HG02642 (cell line): ENCODE measurements at regions not wholly inside any gene's neighbourhood (a gene's known extent, or its start where the extent isn't known, plus 50 kb on each side); places are given as distances from the start of the nearest gene placed in this dataset.

Source experiments
- ATAC-seq: cut with Tn5 transposase; IDR thresholded peaks from one replicate; pipeline ENCODE4 v1.9.1; 2021; ENCODE audit warnings: mild to moderate bottlenecking; ENCODE audit not compliant: unreplicated experiment, poor library complexity

GRCh38 chr2:128812183-128812940 lies 493.7 kb upstream of the HS6ST1 start:
- no peak for ATAC-seq

DNA sequence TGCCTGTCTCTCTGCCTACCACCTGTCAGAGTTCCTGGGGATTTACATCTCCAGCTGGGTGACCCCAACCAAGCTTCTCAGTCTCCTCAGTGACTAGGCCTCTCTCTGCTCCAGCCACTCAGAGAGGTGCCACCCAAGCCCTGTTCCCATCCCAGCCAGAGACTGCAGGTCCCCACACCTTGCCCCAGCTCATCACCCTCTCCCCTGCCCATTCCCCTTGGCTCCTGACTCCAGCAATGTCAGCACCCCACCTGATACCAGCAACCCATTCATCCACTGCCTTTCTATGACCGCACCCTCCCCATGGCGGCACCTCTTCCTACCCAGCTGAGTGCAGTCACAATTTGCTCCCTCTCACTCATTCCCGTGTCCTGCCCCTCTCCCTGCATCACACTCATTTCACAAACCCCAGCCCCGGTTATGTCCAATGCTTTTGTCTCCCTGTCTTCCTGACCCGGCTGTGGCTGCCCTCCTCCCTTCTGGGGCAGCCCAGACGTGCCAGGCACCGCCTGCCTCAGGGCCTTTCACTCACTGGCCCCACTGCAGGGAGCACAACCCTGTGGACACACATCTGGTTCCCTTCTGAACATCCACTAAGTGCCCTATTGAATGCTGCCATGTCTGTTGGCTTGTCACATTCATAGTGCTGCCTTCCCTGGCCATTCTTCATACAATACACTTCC lies 494.8 kb upstream of the HS6ST1 start:
- no peak for ATAC-seq

GRCh38 chr2:128815248-128815647 lies 496.6 kb upstream of the HS6ST1 start:
- ATAC-seq = no peak

DNA sequence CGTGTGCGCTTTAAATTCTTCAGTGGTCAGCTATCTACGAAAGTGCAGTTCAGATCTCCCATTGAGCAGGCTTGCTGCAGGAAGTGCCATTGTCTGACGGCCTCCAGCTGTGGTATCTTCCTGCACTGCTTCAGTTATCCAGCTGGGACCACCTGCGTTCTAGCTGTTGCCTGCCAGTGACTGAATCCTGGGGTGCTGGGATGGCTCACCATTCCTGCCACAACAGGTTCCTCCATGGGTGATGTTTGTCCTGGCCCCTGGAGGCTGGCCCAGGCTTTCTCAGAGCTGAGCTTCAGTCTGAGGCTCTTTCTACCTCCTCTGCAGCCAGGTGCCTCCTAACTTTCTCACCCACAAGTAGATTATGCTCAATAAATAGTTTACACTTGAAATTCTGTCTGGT lies 498.5 kb upstream of the HS6ST1 start:
- ATAC-seq = no peak

DNA sequence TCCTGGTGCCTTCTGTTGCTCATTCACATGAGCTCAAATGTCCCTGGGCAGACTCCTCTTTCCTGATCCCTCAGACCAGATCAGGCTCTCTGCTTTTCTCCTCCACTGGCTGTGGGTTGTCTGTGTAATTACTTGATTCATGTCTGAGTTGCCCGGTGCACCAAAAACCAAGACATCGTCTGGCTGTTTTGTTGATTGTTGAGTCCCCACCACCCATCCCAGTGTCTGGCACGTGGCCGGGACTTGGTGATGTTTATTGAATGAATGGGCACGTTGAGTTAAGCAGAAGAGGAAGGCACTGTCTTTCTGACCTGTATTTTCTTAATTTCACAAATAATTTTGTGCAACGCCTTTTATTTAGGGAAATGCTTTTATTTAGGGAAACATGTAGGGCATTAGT lies 499.1 kb upstream of the HS6ST1 start:
- no peak for ATAC-seq

GRCh38 chr2:128818248-128818647 lies 499.6 kb upstream of the HS6ST1 start:
- no peak for ATAC-seq

- no peak for ATAC-seq
Observed at GRCh38 chr2:128818704-128819491, 500.2 kb upstream of the HS6ST1 start.

DNA sequence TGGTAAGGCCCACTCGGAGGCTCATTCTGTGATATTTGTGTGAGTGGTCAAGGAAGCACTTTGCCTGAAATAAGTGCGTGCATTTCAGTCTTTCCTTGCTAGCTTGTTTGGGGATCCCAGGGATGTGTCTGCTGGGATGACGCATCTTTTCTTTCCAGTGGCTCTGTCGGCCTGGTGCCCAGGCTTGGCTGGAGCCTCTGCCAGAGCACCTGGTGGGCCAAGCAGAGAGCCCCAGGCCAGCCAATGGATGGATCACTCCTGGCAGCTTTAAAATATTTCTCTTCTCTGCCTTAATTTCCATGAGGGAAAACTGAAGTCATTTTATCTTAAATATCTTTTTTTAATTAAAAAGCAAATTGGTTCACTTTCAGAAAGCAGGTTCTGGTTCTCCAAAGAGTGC lies 501.8 kb upstream of the HS6ST1 start:
- no peak for ATAC-seq

GRCh38 chr2:128821010-128821409 lies 502.3 kb upstream of the HS6ST1 start:
- no peak for ATAC-seq

- no peak for ATAC-seq
Observed at GRCh38 chr2:128832946-128833663, 514.4 kb upstream of the HS6ST1 start.

- ATAC-seq = no peak
Observed at GRCh38 chr2:128833664-128834027, 515.0 kb upstream of the HS6ST1 start.

DNA sequence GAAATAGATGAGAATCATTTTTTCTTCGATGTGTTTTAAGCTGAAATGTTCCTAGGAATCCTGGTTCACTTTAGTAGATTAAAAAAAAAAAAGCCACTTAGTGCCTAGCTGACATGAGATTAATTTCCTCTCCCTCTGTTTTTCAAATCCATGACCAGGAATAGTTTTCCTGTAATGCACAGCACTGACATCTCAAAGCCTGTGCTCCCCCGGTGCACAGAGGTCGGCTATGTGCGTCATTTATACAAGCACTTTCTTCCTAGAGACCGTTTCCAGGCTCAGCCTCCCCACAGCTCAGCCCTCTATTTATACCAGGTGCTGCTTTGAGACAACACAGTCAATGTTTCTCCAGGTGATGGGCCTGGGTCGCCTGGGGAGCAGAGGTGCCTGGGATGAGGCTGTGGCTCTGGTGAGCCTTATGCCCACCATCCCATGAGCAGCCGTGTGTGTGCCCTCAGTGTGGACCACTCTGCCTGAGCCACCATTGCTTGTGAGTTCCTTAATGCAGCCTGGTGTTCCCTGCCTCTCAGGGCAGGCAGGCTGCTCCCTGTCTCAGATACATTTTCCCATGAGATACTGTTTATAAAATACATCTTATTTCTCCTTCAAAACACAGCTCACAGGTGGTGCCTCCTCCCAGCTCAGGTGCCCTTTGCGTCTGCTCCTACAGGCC lies 515.7 kb upstream of the HS6ST1 start:
- ATAC-seq = no peak

DNA sequence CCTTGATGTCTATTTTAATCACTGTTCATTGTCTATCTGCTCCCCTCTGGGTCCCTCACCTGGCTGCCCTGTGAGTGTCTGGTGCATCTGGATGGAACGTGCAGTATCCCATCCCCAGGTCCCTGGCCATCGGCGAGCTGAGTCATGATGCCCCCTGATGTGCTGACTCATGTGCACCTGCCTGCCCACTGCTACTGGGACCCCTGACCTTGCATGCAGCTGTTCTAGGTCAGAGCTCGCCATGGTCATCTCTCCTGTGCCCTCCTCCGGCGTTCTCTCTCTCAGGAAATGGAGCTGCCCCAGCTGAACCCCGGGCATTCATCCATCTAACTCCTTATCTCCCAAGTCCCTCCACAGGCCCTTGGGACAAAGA lies 516.2 kb upstream of the HS6ST1 start:
- ATAC-seq = no peak

GRCh38 chr2:128835342-128835855 lies 516.7 kb upstream of the HS6ST1 start:
- ATAC-seq = no peak

DNA sequence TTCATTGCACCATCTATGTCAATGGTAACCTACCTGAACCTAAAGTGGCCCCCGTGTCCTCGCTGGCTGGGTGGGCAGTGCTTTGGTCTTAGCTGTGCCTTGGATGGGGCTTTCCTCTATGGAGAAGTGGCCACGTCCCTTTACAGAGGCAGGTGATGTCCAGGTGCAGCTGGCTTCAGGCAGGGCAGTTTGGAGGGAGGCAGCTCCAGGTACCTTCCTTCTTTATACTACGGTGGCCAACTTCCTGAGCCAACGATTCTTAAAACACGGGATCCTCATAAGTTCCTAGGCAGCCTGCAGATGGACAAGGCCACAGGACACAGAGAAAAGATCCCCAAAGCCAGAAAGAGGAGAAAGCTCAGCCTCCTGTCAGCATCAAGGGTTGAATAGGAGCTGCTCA lies 517.3 kb upstream of the HS6ST1 start:
- no peak for ATAC-seq

- ATAC-seq = no peak
Observed at GRCh38 chr2:128836559-128837100, 518.0 kb upstream of the HS6ST1 start.

GRCh38 chr2:128838244-128838643 lies 519.6 kb upstream of the HS6ST1 start:
- ATAC-seq = no peak

GRCh38 chr2:128841803-128842202 lies 523.1 kb upstream of the HS6ST1 start:
- ATAC-seq = no peak

DNA sequence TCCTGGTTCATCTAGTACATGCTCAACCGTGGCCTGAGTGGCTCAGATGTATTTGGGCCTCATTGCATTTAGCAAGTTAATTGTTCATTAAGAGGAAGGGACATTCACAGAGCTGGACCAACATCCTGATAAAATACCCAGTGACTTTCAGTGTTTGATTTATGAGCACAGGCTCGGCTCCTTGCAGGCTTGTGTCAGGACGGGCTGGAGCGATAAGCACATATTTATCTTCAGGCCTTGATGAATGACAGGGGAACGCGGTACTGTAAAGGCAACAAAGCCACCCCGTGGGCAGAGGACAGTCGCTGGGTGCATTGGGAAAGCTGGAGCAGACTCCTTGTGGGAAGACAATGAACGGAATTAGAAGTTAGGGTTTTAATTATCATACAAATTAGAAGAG lies 548.6 kb upstream of the HS6ST1 start:
- ATAC-seq = no peak
